Tibial nerve (tissue), 4 donors: ENCODE measurements at regions not wholly inside any gene's neighbourhood (a gene's known extent, or its start where the extent isn't known, plus 50 kb on each side); places are given as distances from the start of the nearest gene placed in this dataset.

Source experiments
- CTCF ChIP-seq, 5 experiments: fragments of 200-600 bp in 3 of 5; fragments of 450-650 bp in 2 of 5; sonication (generic) in 3 of 5; IDR thresholded peaks; one replicate each; pipeline ENCODE4 v1.5.1; 2016 to 2019; ENCODE audit warnings: antibody characterized with exemption in 5 of 5, mild to moderate bottlenecking in 3 of 5, moderate library complexity in 2 of 5
- EP300 ChIP-seq, 2 donors: sonication (generic); formaldehyde crosslinking; IDR thresholded peaks; one replicate each; pipeline ENCODE4 v1.6.1; 2017; ENCODE audit warnings: antibody characterized with exemption in 2 of 2, mild to moderate bottlenecking in 1 of 2
- POLR2A ChIP-seq, 2 donors: fragments of 450-650 bp; IDR thresholded peaks; one replicate each; pipeline ENCODE4 v1.6.1; 2017; ENCODE audit warnings: antibody characterized with exemption in 2 of 2, mild to moderate bottlenecking in 2 of 2, moderate library complexity in 2 of 2

GRCh38 chr9:109907400-109907799 is 127.4 kb downstream of the PALM2AKAP2 start:
- TF ChIP-seq POLR2A (IDR thresholded peaks at IDR 0.05) = no peak
- TF ChIP-seq CTCF (IDR thresholded peaks at IDR 0.05) = no peak
- TF ChIP-seq EP300 (IDR thresholded peaks at IDR 0.05) = peak in 1 of 2 donors; percentile 54
